OCI-LY1 (cell line): ENCODE measurements at regions not wholly inside any gene's neighbourhood (a gene's known extent, or its start where the extent isn't known, plus 50 kb on each side); places are given as distances from the start of the nearest gene placed in this dataset.

Experiments
- H2AFZ ChIP-seq: fragments of 200-600 bp; sonication (generic), shearing (Covaris generic); 2 replicates; pipeline ENCODE4 v1.6.0; 2014; ENCODE audit warnings: antibody characterized with exemption, mild to moderate bottlenecking, low read length
- H3F3A ChIP-seq: fragments of 200-600 bp; sonication (generic), shearing (Covaris generic); 2 replicates; pipeline ENCODE4 v1.6.0; 2014; ENCODE audit warnings: mild to moderate bottlenecking, antibody characterized with exemption, low read length, moderate library complexity; ENCODE audit not compliant: insufficient read depth
- H3K27ac ChIP-seq: fragments of 200-600 bp; sonication (generic); 2 replicates; pipeline ENCODE4 v1.5.1; 2014; ENCODE audit warnings: low read length, mixed run types, mild to moderate bottlenecking, low read depth; ENCODE audit not compliant: poor library complexity, severe bottlenecking
- H3K27me3 ChIP-seq: fragments of 200-600 bp; sonication (generic); 2 replicates; pipeline ENCODE4 v1.6.0; 2014; ENCODE audit warnings: antibody characterized with exemption, mild to moderate bottlenecking, low read length, moderate library complexity; ENCODE audit not compliant: insufficient read depth
- H3K36me3 ChIP-seq: fragments of 200-600 bp; sonication (generic); 2 replicates; pipeline ENCODE4 v1.6.1; 2014; ENCODE audit warnings: mild to moderate bottlenecking, antibody characterized with exemption, low read length, moderate library complexity, mixed read lengths; ENCODE audit not compliant: insufficient read depth
- H3K4me1 ChIP-seq: fragments of 200-600 bp; sonication (generic); 2 replicates; pipeline ENCODE4 v1.5.1; 2014; ENCODE audit warnings: mild to moderate bottlenecking, low read length, moderate library complexity; ENCODE audit not compliant: insufficient read depth, severe bottlenecking
- H3K4me2 ChIP-seq: fragments of 200-600 bp; sonication (generic), shearing (Covaris generic); 2 replicates; pipeline ENCODE4 v1.6.1; 2014; ENCODE audit warnings: low read length
- H3K4me3 ChIP-seq: fragments of 200-600 bp; sonication (generic); 2 replicates; pipeline ENCODE4 v1.5.1; 2014; ENCODE audit warnings: low read length, low read depth, mild to moderate bottlenecking, mixed read lengths; ENCODE audit not compliant: poor library complexity, severe bottlenecking
- H3K79me2 ChIP-seq: fragments of 200-600 bp; shearing (Covaris generic); 2 replicates; pipeline ENCODE4 v1.6.1; 2016; ENCODE audit warnings: mixed run types, low read length, mixed read lengths; ENCODE audit not compliant: insufficient read depth
- H3K9ac ChIP-seq: fragments of 200-600 bp; sonication (generic), shearing (Covaris generic); 2 replicates; pipeline ENCODE4 v1.6.1; 2014; ENCODE audit warnings: mild to moderate bottlenecking, low read length, mixed read lengths
- H3K9me2 ChIP-seq: fragments of 200-600 bp; sonication (generic), shearing (Covaris generic); 2 replicates; pipeline ENCODE4 v1.6.1; 2014; ENCODE audit warnings: low read depth, mild to moderate bottlenecking, low read length, mixed read lengths
- H3K9me3 ChIP-seq: fragments of 200-600 bp; shearing (Covaris generic); 2 replicates; pipeline ENCODE4 v1.6.1; 2014; ENCODE audit warnings: low read length, mixed read lengths
- H4K20me1 ChIP-seq: fragments of 200-600 bp; sonication (generic), shearing (Covaris generic); 2 replicates; pipeline ENCODE4 v1.6.0; 2016; ENCODE audit warnings: mild to moderate bottlenecking, low read length; ENCODE audit not compliant: insufficient read depth
- CTCF ChIP-seq: fragments of 200-600 bp; sonication (generic), shearing (Covaris generic); IDR thresholded peaks from 2 replicates; pipeline ENCODE4 v1.5.1; 2017; ENCODE audit warnings: mild to moderate bottlenecking, antibody characterized with exemption, low read length, moderate library complexity, mixed read lengths
- EZH2 ChIP-seq: fragments of 200-600 bp; sonication (generic), shearing (Covaris generic); IDR thresholded peaks from 2 replicates; pipeline ENCODE4 v1.8.0; 2017; ENCODE audit warnings: borderline replicate concordance, mixed run types, mild to moderate bottlenecking, antibody characterized with exemption, low read length, moderate library complexity, mixed read lengths

GRCh38 chr2:145729481-145729880 lies 1209.6 kb upstream of the ZEB2 start:
- Histone ChIP-seq H3K4me1 (peaks cover under 1% of the 10 kb centered on the region), H2AFZ (no peak overlapping the region)

GRCh38 chr2:145728511-145728910 lies 1208.6 kb upstream of the ZEB2 start:
- H3K9me3 ChIP-seq, result no peaks in the 10 kb centered on the region
- H3K4me1 ChIP-seq, result peaks cover 11% of the 10 kb centered on the region
- no peaks in the 10 kb centered on the region for H3K27me3 ChIP-seq
- no peaks in the 10 kb centered on the region for H3K79me2 ChIP-seq
- H3K9ac ChIP-seq, result no peak overlapping the region
- H4K20me1 ChIP-seq, result no peaks in the 10 kb centered on the region
- H3F3A ChIP-seq, result no peaks in the 10 kb centered on the region
- TF ChIP-seq EZH2 (no peak), CTCF (no peak)
- no peak overlapping the region for H2AFZ ChIP-seq
- no peak overlapping the region for H3K4me2 ChIP-seq
- no peak overlapping the region for H3K4me3 ChIP-seq
- no peaks in the 10 kb centered on the region for H3K9me2 ChIP-seq
- H3K27ac ChIP-seq, result no peak overlapping the region
- no peaks in the 10 kb centered on the region for H3K36me3 ChIP-seq

More at GRCh38 chr2:145729481-145729880, 1209.6 kb upstream of the ZEB2 start:
- no peaks in the 10 kb centered on the region for H3F3A ChIP-seq
- H3K4me2 ChIP-seq, result no peak overlapping the region
- H3K27ac ChIP-seq, result no peak overlapping the region
- H4K20me1 ChIP-seq, result no peaks in the 10 kb centered on the region
- H3K27me3 ChIP-seq, result no peaks in the 10 kb centered on the region
- no peaks in the 10 kb centered on the region for H3K36me3 ChIP-seq
- H3K9me2 ChIP-seq, result no peaks in the 10 kb centered on the region
- TF ChIP-seq CTCF (no peak), EZH2 (no peak)
- H3K9me3 ChIP-seq, result no peaks in the 10 kb centered on the region
- H3K9ac ChIP-seq, result no peak overlapping the region
- H3K4me3 ChIP-seq, result no peak overlapping the region
- no peaks in the 10 kb centered on the region for H3K79me2 ChIP-seq

GRCh38 chr2:145725876-145726275 lies 1206.0 kb upstream of the ZEB2 start:
- H4K20me1 ChIP-seq, result no peaks in the 10 kb centered on the region
- no peak overlapping the region for H2AFZ ChIP-seq
- no peak overlapping the region for H3K4me3 ChIP-seq
- no peaks in the 10 kb centered on the region for H3F3A ChIP-seq
- H3K27me3 ChIP-seq, result no peaks in the 10 kb centered on the region
- H3K79me2 ChIP-seq, result no peaks in the 10 kb centered on the region
- TF ChIP-seq EZH2 (no peak), CTCF (no peak)
- no peak overlapping the region for H3K27ac ChIP-seq
- H3K36me3 ChIP-seq, result no peaks in the 10 kb centered on the region
- H3K4me1 ChIP-seq, result peaks cover 13% of the 10 kb centered on the region
- H3K9me3 ChIP-seq, result no peaks in the 10 kb centered on the region
- H3K4me2 ChIP-seq, result no peak overlapping the region
- no peak overlapping the region for H3K9ac ChIP-seq
- H3K9me2 ChIP-seq, result no peaks in the 10 kb centered on the region
